ENCODE measurements at regions not wholly inside any gene's neighbourhood (a gene's known extent, or its start where the extent isn't known, plus 50 kb on each side); places are given as distances from the start of the nearest gene placed in this dataset.

DNA sequence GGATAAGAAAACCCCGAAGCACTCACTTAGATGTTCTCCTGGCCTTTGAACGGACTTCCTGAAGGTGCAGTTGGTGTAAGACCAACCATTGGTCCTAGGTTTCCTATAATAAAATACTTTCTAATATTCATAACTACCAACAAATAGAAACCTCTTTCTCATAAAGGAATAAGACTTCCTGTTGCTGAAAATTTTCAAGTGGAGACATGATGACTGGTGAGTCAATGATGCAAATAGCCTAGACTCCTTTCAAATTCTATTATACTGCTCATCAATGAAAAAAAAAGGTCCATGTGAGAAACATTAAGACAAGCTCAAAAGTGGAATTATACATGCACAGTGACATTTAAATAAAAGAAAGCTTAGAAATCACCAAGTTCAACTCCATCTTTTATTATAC lies 862.8 kb downstream of the FAM181B start:
- H3K27ac ChIP-seq (ENCODE audit: low read depth, low read length, poor library complexity, severe bottlenecking) = peak overlapping the region; percentile 90
- no peak overlapping the region for H2AFZ ChIP-seq (ENCODE audit: low read length)
- H3K27me3 ChIP-seq (ENCODE audit: insufficient read depth, low read length) = no peaks in the 10 kb centered on the region
- no peaks in the 10 kb centered on the region for H3K9me2 ChIP-seq (ENCODE audit: low read depth, low read length)
- H4K20me1 ChIP-seq (ENCODE audit: insufficient read depth, low read length) = no peaks in the 10 kb centered on the region
- H3K4me3 ChIP-seq (ENCODE audit: low read depth, low read length, poor library complexity, severe bottlenecking) = no peak overlapping the region
- H3K36me3 ChIP-seq (ENCODE audit: insufficient read depth, low read length) = no peaks in the 10 kb centered on the region
- peaks cover 53% of the 10 kb centered on the region for H3K4me1 ChIP-seq (ENCODE audit: insufficient read depth, low read length, severe bottlenecking)
- H3K4me2 ChIP-seq (ENCODE audit: low read length) = 0 out of 2 replicates have a peak overlapping the region, but pooled peaks have one; percentile 61
- H3K79me2 ChIP-seq (ENCODE audit: insufficient read depth, low read length) = no peaks in the 10 kb centered on the region
- no peaks in the 10 kb centered on the region for H3K9me3 ChIP-seq (ENCODE audit: low read length)
- H3K9ac ChIP-seq (ENCODE audit: low read length) = no peak overlapping the region
- TF ChIP-seq, protein P1, sequence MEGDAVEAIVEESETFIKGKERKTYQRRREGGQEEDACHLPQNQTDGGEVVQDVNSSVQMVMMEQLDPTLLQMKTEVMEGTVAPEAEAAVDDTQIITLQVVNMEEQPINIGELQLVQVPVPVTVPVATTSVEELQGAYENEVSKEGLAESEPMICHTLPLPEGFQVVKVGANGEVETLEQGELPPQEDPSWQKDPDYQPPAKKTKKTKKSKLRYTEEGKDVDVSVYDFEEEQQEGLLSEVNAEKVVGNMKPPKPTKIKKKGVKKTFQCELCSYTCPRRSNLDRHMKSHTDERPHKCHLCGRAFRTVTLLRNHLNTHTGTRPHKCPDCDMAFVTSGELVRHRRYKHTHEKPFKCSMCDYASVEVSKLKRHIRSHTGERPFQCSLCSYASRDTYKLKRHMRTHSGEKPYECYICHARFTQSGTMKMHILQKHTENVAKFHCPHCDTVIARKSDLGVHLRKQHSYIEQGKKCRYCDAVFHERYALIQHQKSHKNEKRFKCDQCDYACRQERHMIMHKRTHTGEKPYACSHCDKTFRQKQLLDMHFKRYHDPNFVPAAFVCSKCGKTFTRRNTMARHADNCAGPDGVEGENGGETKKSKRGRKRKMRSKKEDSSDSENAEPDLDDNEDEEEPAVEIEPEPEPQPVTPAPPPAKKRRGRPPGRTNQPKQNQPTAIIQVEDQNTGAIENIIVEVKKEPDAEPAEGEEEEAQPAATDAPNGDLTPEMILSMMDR (IDR thresholded peaks at IDR 0.05; ENCODE audit: low read length) = no peak
- TF ChIP-seq EZH2 (IDR thresholded peaks at IDR 0.05; ENCODE audit: borderline replicate concordance, low read length) = no peak
- no peaks in the 10 kb centered on the region for H3F3A ChIP-seq (ENCODE audit: insufficient read depth, low read length)

DNA sequence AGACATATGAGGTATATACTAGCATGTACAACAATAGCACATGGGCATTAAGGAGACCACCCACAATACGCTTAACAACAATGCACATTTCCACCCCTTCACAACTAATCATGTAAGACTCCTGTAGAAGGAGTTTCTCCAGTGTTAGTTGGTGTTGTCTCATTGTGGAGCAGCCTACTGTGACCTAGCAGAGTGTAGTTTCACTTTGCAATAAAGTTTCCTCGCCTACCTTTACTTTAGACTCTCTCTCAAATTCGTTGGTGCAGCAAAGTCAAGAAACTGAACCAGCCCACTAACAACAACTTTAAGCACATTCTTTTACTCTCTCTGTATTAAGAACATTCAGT lies 863.6 kb downstream of the FAM181B start:
- Histone ChIP-seq H3K9me2 (ENCODE audit: low read depth, low read length) (no peaks in the 10 kb centered on the region), H3F3A (ENCODE audit: insufficient read depth, low read length) (no peaks in the 10 kb centered on the region), H3K4me2 (ENCODE audit: low read length) (peak overlapping the region; percentile 61), H3K4me1 (ENCODE audit: insufficient read depth, low read length, severe bottlenecking) (peaks cover 48% of the 10 kb centered on the region), H3K4me3 (ENCODE audit: low read depth, low read length, poor library complexity, severe bottlenecking) (peak overlapping the region; percentile 40), H3K9me3 (ENCODE audit: low read length) (no peaks in the 10 kb centered on the region), H3K9ac (ENCODE audit: low read length) (no peak overlapping the region), H3K27ac (ENCODE audit: low read depth, low read length, poor library complexity, severe bottlenecking) (peak overlapping the region; percentile 90), H3K27me3 (ENCODE audit: insufficient read depth, low read length) (no peaks in the 10 kb centered on the region), H3K79me2 (ENCODE audit: insufficient read depth, low read length) (no peaks in the 10 kb centered on the region), H3K36me3 (ENCODE audit: insufficient read depth, low read length) (no peaks in the 10 kb centered on the region), H2AFZ (ENCODE audit: low read length) (no peak overlapping the region), H4K20me1 (ENCODE audit: insufficient read depth, low read length) (no peaks in the 10 kb centered on the region)
- TF ChIP-seq EZH2 (IDR thresholded peaks at IDR 0.05; ENCODE audit: borderline replicate concordance, low read length) = no peak
- TF ChIP-seq, protein P1 (IDR thresholded peaks at IDR 0.05; ENCODE audit: low read length) = no peak

DNA sequence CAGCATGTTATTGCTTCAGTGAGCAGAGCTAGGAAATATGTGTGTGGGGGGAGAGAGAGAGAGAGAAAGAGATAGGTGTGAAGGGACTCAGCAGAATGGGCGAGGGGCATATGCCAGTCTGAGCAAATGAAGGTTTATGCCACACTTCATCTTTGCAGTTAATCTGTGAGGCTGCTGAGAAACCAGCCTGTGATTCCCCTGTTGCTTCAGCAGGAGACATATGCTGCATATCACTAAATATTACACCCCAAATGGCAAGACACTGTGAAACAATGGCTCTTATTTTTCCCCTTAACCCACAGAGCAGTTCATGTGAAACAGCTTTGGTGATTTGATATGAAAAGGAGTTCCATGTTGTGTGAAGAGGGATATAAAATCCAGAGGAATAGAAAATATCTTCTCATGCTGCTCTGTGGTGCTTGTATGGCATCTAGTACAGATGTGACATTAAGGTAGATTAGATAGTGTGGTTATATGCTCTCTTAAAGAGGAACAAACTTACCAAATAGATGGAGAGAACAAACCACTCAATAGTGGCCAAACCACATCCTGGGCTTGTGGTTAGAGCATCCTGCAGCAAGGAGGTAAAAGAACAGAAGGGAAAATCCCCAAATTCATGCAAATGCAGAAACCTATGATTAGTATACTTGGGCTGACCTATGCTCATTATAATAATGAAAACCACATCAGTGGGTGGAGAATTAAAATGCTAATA lies 864.2 kb downstream of the FAM181B start:
- H3K9ac ChIP-seq (ENCODE audit: low read length) = no peak overlapping the region
- H3K79me2 ChIP-seq (ENCODE audit: insufficient read depth, low read length) = no peaks in the 10 kb centered on the region
- no peaks in the 10 kb centered on the region for H3F3A ChIP-seq (ENCODE audit: insufficient read depth, low read length)
- no peak overlapping the region for H2AFZ ChIP-seq (ENCODE audit: low read length)
- H3K4me2 ChIP-seq (ENCODE audit: low read length) = peak overlapping the region; percentile 61
- H3K27ac ChIP-seq (ENCODE audit: low read depth, low read length, poor library complexity, severe bottlenecking) = peak overlapping the region; percentile 90
- H3K4me3 ChIP-seq (ENCODE audit: low read depth, low read length, poor library complexity, severe bottlenecking) = peak overlapping the region; percentile 40
- no peaks in the 10 kb centered on the region for H3K27me3 ChIP-seq (ENCODE audit: insufficient read depth, low read length)
- no peaks in the 10 kb centered on the region for H3K36me3 ChIP-seq (ENCODE audit: insufficient read depth, low read length)
- no peaks in the 10 kb centered on the region for H4K20me1 ChIP-seq (ENCODE audit: insufficient read depth, low read length)
- no peaks in the 10 kb centered on the region for H3K9me3 ChIP-seq (ENCODE audit: low read length)
- TF ChIP-seq EZH2 (IDR thresholded peaks at IDR 0.05; ENCODE audit: borderline replicate concordance, low read length) = no peak
- TF ChIP-seq, protein P1 (IDR thresholded peaks at IDR 0.05; ENCODE audit: low read length) = no peak
- no peaks in the 10 kb centered on the region for H3K9me2 ChIP-seq (ENCODE audit: low read depth, low read length)
- peaks cover 43% of the 10 kb centered on the region for H3K4me1 ChIP-seq (ENCODE audit: insufficient read depth, low read length, severe bottlenecking)

All from OCI-LY1 (cell line).